HepG2 (cell line): ENCODE measurements at regions not wholly inside any gene's neighbourhood (a gene's known extent, or its start where the extent isn't known, plus 50 kb on each side); places are given as distances from the start of the nearest gene placed in this dataset.

Source experiments
- ARID5B ChIP-seq: IDR thresholded peaks from 2 replicates; pipeline ENCODE4 v1.4.0; 2020; ENCODE audit warnings: mild to moderate bottlenecking, missing genetic modification reagents
- SOX13 ChIP-seq, 3 experiments: fragments of 450-650 bp in 1 of 3; sonication (generic) in 1 of 3; formaldehyde crosslinking in 1 of 3; IDR thresholded peaks in 2 of 3; conservative IDR thresholded peaks in 1 of 3; 2 replicates each; pipeline versions ENCODE4 v1.5.0 to v1.6.1; 2016 to 2020; ENCODE audit warnings: antibody characterized with exemption in 1 of 3, mild to moderate bottlenecking in 1 of 3, missing compliant biosample characterization in 1 of 3, missing genetic modification reagents in 1 of 3, moderate library complexity in 1 of 3
- ZBTB40 ChIP-seq, 2 experiments: fragments of 450-650 bp in 1 of 2; sonication (generic) in 1 of 2; formaldehyde crosslinking in 1 of 2; IDR thresholded peaks; 2 replicates each; pipeline versions ENCODE4 v1.6.1 to v1.8.0; 2016 to 2022; ENCODE audit warnings: antibody characterized with exemption in 1 of 2, mild to moderate bottlenecking in 1 of 2, missing genetic modification reagents in 1 of 2

- no peak for TF ChIP-seq ARID5B
- TF ChIP-seq ZBTB40 (IDR thresholded peaks at IDR 0.05) = no peak
- no peak for TF ChIP-seq ZBTB40 (CRISPR knock-in tag; IDR thresholded peaks at IDR 0.05)
- TF ChIP-seq SOX13 (IDR thresholded peaks at IDR 0.05) = no peak
- TF ChIP-seq SOX13 (CRISPR knock-in tag; conservative IDR thresholded peaks at IDR 0.05 in 1 of 2, IDR thresholded peaks at IDR 0.05 in 1 of 2) = no peak
- TF ChIP-seq, all 625 proteins: peak for 0
Measured at GRCh38 chr2:82485701-82486100, 1973.4 kb downstream of the SUCLG1 start (continued).
